ENCODE measurements at regions not wholly inside any gene's neighbourhood (a gene's known extent, or its start where the extent isn't known, plus 50 kb on each side); places are given as distances from the start of the nearest gene placed in this dataset.

- intact Hi-C loops (cut with micrococcal nuclease), result no loop called here
- ATAC-seq, result no peak
- DNase-seq, result no peak
Measured at GRCh38 chr15:69951898-69952555, 145.7 kb downstream of the TLE3 start.

- intact Hi-C loops (cut with micrococcal nuclease), result no loop called here
- no peak for ATAC-seq
- no peak for DNase-seq
Measured at GRCh38 chr15:69953051-69953450, 144.7 kb downstream of the TLE3 start.

- no peak for DNase-seq
- ATAC-seq, result no peak
- intact Hi-C loops (cut with micrococcal nuclease), result no loop called here
Measured at GRCh38 chr15:69953816-69954215, 143.9 kb downstream of the TLE3 start.

GRCh38 chr15:69954666-69955065, 143.1 kb downstream of the TLE3 start:
- DNase-seq, result no peak
- ATAC-seq, result no peak
- intact Hi-C loops (cut with micrococcal nuclease), result no loop called here

DNA sequence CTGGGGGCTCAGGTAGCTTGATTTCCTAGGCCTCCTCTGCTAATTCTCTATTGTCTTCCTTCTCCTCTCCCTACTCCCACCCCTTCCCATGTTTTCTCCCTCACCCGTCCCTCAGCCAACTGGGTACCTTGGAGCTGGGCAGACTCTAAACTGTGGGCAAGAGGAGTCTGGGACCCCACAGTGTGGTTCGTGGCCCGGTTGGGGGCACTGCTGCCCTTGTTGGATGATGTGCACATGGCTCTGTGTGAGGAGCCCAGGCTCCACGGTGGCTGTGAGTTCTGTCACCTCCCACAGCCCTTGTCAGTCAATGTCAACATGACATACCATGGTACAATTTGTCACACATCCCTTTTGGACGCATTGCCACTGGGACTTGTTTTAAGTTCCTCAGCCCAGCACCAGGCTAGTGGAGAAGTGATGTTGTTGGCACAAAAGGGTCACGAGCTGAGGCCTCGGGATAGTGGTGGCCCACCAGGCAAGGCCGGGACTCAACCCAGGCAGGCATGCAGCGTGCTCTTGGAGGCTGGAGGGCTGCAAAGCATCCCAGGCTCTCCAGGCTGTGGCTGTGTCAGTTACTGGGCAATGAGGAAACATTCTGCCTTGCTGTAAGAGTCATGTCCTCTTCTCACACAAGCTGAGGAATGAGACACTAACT, 142.3 kb downstream of the TLE3 start:
- intact Hi-C loops (cut with micrococcal nuclease), result no loop called here
- no peak for ATAC-seq
- DNase-seq, result no peak

DNA sequence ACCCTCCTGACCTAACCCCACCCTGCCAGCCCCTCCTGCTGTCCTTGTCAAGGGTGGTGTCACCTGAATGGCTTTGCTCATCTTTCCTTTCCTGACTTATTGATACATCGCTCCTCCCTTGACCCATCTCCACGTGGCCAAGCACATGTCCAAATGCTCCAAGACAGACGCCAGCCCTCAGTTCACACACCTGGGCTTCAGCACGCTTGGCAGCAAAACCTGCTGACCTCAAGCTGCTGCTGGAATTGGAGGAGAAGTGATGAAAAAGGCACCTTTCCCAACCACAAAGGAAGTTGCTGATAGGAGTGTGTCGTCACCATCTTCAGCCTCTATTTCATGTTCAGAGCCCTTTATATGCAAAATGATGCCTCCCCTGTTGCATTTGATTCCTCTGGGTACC, 141.3 kb downstream of the TLE3 start:
- DNase-seq (no peak), ATAC-seq (no peak)
- intact Hi-C loops (cut with micrococcal nuclease), result no loop called here

DNA sequence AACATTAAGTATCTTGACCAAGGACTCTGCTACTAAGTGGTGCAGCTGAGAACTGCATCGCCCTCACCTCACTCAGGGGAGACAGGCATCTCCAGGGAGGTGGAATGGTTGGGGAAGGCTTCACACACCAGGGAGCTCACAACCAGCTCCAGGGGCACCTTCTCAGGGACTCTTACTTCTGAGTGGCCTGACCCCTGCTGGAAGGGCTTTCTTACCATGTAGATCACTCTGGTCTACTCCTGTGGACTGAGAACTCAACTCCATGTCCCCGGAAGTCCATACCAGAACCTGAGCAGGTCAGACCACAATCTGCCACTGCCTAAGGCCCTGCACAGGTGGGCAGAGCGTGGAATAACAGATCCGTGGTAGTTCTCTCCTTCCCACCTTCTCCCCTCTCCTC, 140.5 kb downstream of the TLE3 start:
- DNase-seq, result no peak
- no peak for ATAC-seq
- intact Hi-C loops (cut with micrococcal nuclease), result no loop called here

DNA sequence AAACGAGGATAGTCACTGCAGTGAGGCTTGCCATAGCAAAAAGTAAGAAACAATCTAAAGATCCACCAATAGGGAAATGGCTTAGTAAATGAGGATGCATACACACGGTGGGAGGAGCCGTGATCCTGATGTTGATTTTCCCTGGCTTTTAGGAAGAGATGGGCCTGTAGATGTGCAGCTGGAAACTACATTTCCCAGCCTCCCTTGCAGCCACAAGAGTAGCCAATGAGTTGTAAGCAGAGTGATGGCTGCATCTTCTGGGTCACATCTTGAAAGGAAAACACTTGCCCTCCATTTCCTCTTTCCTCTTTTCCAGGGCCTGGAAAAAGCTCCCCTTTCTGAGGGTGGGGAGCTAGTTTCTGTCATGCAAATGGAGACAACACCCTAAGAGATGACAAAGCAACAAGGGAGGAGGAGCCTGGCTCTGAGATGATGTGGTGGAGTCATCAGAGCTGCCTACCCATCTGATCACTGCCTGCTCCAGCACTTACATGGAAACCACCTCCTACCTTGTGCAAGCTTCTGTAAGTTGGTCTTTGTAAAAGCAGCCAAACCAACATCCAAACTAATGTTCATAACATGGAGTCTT, 139.1 kb downstream of the TLE3 start:
- intact Hi-C loops (cut with micrococcal nuclease), result no loop called here
- ATAC-seq (no peak), DNase-seq (no peak)

- DNase-seq (no peak), ATAC-seq (no peak)
- intact Hi-C loops (cut with micrococcal nuclease), result no loop called here
Measured at GRCh38 chr15:69962561-69962960, 135.2 kb downstream of the TLE3 start.

DNA sequence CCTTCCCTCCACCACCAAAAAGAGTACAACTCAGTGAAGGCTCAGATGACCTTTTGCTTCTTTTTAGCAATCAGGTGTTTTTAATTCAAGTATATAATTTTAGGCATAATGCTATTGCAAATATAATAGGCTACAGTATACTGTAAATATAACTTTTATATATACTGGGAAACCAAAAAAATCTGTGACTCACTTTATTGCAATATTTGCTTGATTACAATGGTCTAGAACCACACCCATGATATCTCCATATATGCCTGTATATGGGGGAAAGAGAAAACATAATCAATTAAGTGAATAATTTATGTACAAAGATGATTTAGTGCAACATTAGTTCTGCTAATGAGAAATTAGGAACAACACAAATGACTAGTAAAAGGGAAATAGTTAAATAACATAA, 134.3 kb downstream of the TLE3 start:
- intact Hi-C loops (cut with micrococcal nuclease), result no loop called here
- DNase-seq (no peak), ATAC-seq (no peak)

DNA sequence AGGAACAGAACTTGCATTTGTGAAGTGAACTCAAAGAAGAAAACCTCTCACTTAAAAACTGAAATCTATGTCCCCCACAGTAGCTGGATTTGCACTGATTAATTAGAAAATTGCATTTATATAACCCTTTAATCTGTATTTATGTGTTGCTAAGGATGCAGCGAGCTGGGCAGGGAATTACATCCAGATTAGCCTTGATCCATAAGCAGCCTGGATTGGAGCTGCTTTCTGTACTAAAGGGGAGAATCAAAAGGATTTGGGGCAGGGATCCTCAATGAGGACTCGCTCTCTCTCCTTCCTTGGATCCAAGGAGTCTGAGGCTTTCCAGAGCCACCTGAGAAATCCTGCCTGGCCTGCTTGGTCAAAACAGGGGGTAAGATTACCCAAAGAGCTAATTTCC, 125.9 kb downstream of the TLE3 start:
- intact Hi-C loops (cut with micrococcal nuclease), result no loop called here
- DNase-seq (no peak), ATAC-seq (no peak)

- ATAC-seq, result no peak
- DNase-seq, result no peak
- intact Hi-C loops (cut with micrococcal nuclease), result no loop called here
Measured at GRCh38 chr15:69972436-69972835, 125.3 kb downstream of the TLE3 start.

GRCh38 chr15:69973102-69973714, 124.5 kb downstream of the TLE3 start:
- DNase-seq (no peak), ATAC-seq (peak; percentile 30)

GRCh38 chr15:69973880-69974279, 123.8 kb downstream of the TLE3 start:
- DNase-seq, result no peak
- intact Hi-C loops (cut with micrococcal nuclease), result no loop called here
- no peak for ATAC-seq

More at GRCh38 chr15:69973102-69973714, 124.5 kb downstream of the TLE3 start:
- intact Hi-C loops (cut with micrococcal nuclease), result no loop called here

- no peak for DNase-seq
- no peak for ATAC-seq
- intact Hi-C loops (cut with micrococcal nuclease), result no loop called here
Measured at GRCh38 chr15:69974321-69974720, 123.4 kb downstream of the TLE3 start.

- intact Hi-C loops (cut with micrococcal nuclease), result no loop called here
- DNase-seq (no peak), ATAC-seq (peak; percentile 40)
Measured at GRCh38 chr15:69976366-69976994, 121.2 kb downstream of the TLE3 start.

- ATAC-seq, result no peak
- intact Hi-C loops (cut with micrococcal nuclease), result no loop called here
- DNase-seq, result no peak
Measured at GRCh38 chr15:69978603-69979002, 119.1 kb downstream of the TLE3 start.

DNA sequence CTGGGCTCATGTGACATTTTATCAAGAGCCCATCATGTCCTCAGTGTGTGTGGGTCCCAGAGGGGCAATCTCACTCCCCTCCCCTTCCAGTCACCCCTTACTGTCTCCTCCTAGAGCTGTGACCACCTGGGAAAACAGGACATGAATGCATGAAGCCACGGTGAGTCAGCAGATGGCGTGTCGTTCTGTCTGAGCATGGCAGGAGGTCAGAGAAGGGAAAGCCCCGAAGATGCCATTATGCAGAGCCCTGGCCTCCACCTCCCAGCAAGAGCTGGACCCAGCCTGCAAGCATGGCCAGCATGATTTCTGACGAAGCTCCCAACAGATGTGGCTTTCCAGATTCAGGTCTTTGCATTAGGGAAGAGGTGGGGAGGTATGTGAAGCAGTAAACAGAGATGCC, 118.5 kb downstream of the TLE3 start:
- no peak for DNase-seq
- no peak for ATAC-seq
- intact Hi-C loops (cut with micrococcal nuclease), result no loop called here

DNA sequence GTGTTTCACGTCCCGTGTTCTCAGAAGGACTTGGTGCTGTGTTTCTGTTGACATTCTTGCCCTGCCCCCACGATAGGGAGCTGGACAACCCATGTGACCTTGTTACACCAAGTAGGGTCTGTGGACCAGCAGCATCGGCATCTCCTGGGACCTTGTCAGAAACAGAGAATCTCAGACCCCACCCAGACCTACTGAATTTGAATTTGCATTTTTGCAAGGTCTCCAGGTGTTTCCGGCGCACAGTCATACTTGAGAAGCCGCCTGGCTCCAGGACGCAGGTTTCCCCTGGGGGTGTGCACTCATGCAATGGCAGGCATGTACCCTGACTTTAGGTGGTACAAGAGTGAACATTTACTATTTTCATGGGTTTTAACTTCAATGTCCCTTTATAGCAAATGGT, 117.9 kb downstream of the TLE3 start:
- ATAC-seq, result no peak
- intact Hi-C loops (cut with micrococcal nuclease), result no loop called here

More for the DNA sequence above, 117.9 kb downstream of the TLE3 start:
- DNase-seq, result no peak

Data from left ventricle myocardium superior (tissue), 1 donor.